ENCODE measurements at regions not wholly inside any gene's neighbourhood (a gene's known extent, or its start where the extent isn't known, plus 50 kb on each side); places are given as distances from the start of the nearest gene placed in this dataset.

- TF ChIP-seq TARDBP (IDR thresholded peaks at IDR 0.05; ENCODE audit: borderline replicate concordance) (no peak), MTA3 (IDR thresholded peaks at IDR 0.05; ENCODE audit: borderline replicate concordance, low read length) (no peak), CHD4 (IDR thresholded peaks at IDR 0.05) (no peak), DPF2 (IDR thresholded peaks at IDR 0.05) (no peak), ATF2 (IDR thresholded peaks at IDR 0.05; ENCODE audit: low read length) (peak; percentile 22; the same call in 1 of the 2 replicates), HCFC1 (IDR thresholded peaks at IDR 0.05; ENCODE audit: low read length) (no peak), SMARCA5 (IDR thresholded peaks at IDR 0.05) (no peak), BRCA1 (IDR thresholded peaks at IDR 0.05; ENCODE audit: low read depth, low read length) (no peak), KLF5 (IDR thresholded peaks at IDR 0.05; ENCODE audit: partially characterized antibody) (no peak), POU2F2 (IDR thresholded peaks at IDR 0.05; ENCODE audit: borderline replicate concordance, low read depth, low read length) (peak; percentile 38; the same call in 1 of the 3 replicates), ATF7 (IDR thresholded peaks at IDR 0.05; ENCODE audit: low read depth) (no peak), ETV6 (conservative IDR thresholded peaks at IDR 0.05 in 1 of 2, IDR thresholded peaks at IDR 0.05 in 1 of 2; ENCODE audit: borderline replicate concordance in 1 of 2, low read depth in 1 of 2) (no peak), E2F4 (IDR thresholded peaks at IDR 0.05; ENCODE audit: low read depth, low read length) (no peak), TCF12 (IDR thresholded peaks at IDR 0.05; ENCODE audit: low read depth, low read length) (no peak), CBFB (IDR thresholded peaks at IDR 0.05; ENCODE audit: low read depth) (no peak), SKIL (IDR thresholded peaks at IDR 0.05; ENCODE audit: low read depth, poor library complexity, severe bottlenecking) (no peak), RUNX3 (IDR thresholded peaks at IDR 0.05; ENCODE audit: low read length) (peak; percentile 43), CBX3 (IDR thresholded peaks at IDR 0.05; ENCODE audit: borderline replicate concordance, low read depth) (no peak)
- TF ChIP-seq, protein P1, sequence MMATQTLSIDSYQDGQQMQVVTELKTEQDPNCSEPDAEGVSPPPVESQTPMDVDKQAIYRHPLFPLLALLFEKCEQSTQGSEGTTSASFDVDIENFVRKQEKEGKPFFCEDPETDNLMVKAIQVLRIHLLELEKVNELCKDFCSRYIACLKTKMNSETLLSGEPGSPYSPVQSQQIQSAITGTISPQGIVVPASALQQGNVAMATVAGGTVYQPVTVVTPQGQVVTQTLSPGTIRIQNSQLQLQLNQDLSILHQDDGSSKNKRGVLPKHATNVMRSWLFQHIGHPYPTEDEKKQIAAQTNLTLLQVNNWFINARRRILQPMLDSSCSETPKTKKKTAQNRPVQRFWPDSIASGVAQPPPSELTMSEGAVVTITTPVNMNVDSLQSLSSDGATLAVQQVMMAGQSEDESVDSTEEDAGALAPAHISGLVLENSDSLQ (IDR thresholded peaks at IDR 0.05), result peak; percentile 95
- TF ChIP-seq, protein P2, sequence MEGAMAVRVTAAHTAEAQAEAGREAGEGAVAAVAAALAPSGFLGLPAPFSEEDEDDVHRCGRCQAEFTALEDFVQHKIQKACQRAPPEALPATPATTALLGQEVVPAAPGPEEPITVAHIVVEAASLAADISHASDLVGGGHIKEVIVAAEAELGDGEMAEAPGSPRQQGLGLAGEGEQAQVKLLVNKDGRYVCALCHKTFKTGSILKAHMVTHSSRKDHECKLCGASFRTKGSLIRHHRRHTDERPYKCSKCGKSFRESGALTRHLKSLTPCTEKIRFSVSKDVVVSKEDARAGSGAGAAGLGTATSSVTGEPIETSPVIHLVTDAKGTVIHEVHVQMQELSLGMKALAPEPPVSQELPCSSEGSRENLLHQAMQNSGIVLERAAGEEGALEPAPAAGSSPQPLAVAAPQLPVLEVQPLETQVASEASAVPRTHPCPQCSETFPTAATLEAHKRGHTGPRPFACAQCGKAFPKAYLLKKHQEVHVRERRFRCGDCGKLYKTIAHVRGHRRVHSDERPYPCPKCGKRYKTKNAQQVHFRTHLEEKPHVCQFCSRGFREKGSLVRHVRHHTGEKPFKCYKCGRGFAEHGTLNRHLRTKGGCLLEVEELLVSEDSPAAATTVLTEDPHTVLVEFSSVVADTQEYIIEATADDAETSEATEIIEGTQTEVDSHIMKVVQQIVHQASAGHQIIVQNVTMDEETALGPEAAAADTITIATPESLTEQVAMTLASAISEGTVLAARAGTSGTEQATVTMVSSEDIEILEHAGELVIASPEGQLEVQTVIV (IDR thresholded peaks at IDR 0.05; ENCODE audit: borderline replicate concordance, partially characterized antibody), result no peak
- TF ChIP-seq, protein P3, sequence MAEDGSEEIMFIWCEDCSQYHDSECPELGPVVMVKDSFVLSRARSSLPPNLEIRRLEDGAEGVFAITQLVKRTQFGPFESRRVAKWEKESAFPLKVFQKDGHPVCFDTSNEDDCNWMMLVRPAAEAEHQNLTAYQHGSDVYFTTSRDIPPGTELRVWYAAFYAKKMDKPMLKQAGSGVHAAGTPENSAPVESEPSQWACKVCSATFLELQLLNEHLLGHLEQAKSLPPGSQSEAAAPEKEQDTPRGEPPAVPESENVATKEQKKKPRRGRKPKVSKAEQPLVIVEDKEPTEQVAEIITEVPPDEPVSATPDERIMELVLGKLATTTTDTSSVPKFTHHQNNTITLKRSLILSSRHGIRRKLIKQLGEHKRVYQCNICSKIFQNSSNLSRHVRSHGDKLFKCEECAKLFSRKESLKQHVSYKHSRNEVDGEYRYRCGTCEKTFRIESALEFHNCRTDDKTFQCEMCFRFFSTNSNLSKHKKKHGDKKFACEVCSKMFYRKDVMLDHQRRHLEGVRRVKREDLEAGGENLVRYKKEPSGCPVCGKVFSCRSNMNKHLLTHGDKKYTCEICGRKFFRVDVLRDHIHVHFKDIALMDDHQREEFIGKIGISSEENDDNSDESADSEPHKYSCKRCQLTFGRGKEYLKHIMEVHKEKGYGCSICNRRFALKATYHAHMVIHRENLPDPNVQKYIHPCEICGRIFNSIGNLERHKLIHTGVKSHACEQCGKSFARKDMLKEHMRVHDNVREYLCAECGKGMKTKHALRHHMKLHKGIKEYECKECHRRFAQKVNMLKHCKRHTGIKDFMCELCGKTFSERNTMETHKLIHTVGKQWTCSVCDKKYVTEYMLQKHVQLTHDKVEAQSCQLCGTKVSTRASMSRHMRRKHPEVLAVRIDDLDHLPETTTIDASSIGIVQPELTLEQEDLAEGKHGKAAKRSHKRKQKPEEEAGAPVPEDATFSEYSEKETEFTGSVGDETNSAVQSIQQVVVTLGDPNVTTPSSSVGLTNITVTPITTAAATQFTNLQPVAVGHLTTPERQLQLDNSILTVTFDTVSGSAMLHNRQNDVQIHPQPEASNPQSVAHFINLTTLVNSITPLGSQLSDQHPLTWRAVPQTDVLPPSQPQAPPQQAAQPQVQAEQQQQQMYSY (CRISPR knock-in tag; IDR thresholded peaks at IDR 0.05), result no peak
These were observed 61.3 kb upstream of the SMAD3 start (continued) for GRCh38 chr15:67004142-67004541.
